SJCRH30 (cell line): ENCODE measurements at regions not wholly inside any gene's neighbourhood (a gene's known extent, or its start where the extent isn't known, plus 50 kb on each side); places are given as distances from the start of the nearest gene placed in this dataset.

Experiments used
- DNase-seq, 2 experiments: peaks; one replicate each; pipeline ENCODE4 v3.0.0-alpha.2; 2015 to 2020
- H3K27ac ChIP-seq: fragments of 250-450 bp; sonication (Bioruptor Pico); 2 replicates; pipeline ENCODE4 v1.5.1; 2020; ENCODE audit warnings: mild to moderate bottlenecking, moderate library complexity
- H3K27me3 ChIP-seq: fragments of 250-450 bp; sonication (Bioruptor Pico); 2 replicates; pipeline ENCODE4 v1.5.1; 2020; ENCODE audit warnings: mild to moderate bottlenecking, moderate library complexity
- H3K36me3 ChIP-seq: fragments of 250-450 bp; sonication (Bioruptor Pico); 2 replicates; pipeline ENCODE4 v1.5.1; 2020; ENCODE audit warnings: mild to moderate bottlenecking, moderate library complexity
- H3K4me1 ChIP-seq: fragments of 250-450 bp; sonication (Bioruptor Pico); 2 replicates; pipeline ENCODE4 v1.5.1; 2020; ENCODE audit warnings: mild to moderate bottlenecking, moderate library complexity
- H3K4me3 ChIP-seq: fragments of 250-450 bp; sonication (Bioruptor Pico); 2 replicates; pipeline ENCODE4 v1.5.1; 2020; ENCODE audit warnings: mild to moderate bottlenecking, moderate library complexity
- H3K9me3 ChIP-seq: fragments of 250-450 bp; sonication (Bioruptor Pico); replicated peaks from 2 replicates; pipeline ENCODE4 v1.5.1; 2020; ENCODE audit warnings: mild to moderate bottlenecking, moderate library complexity

GRCh38 chr3:147619921-147620560, 210.9 kb downstream of the ZIC1 start:
- Histone ChIP-seq H3K36me3 (no peaks in the 10 kb centered on the region), H3K4me1 (peaks cover 12% of the 10 kb centered on the region; the same call in 1 of the 2 replicates), H3K27ac (no peak overlapping the region), H3K27me3 (no peaks in the 10 kb centered on the region), H3K4me3 (no peak overlapping the region), H3K9me3 (no peaks in the 10 kb centered on the region)
- DNase-seq = peak in 1 of 2 experiments; percentile 25

GRCh38 chr3:147620906-147621305, 211.7 kb downstream of the ZIC1 start:
- no peaks in the 10 kb centered on the region for H3K36me3 ChIP-seq
- H3K4me1 ChIP-seq = 0 out of 2 replicates have a peak, but pooled peaks cover 8% of the 10 kb centered on the region
- no peak for DNase-seq
- no peak overlapping the region for H3K4me3 ChIP-seq
- H3K27ac ChIP-seq = no peak overlapping the region
- H3K9me3 ChIP-seq = no peaks in the 10 kb centered on the region
- no peaks in the 10 kb centered on the region for H3K27me3 ChIP-seq

DNA sequence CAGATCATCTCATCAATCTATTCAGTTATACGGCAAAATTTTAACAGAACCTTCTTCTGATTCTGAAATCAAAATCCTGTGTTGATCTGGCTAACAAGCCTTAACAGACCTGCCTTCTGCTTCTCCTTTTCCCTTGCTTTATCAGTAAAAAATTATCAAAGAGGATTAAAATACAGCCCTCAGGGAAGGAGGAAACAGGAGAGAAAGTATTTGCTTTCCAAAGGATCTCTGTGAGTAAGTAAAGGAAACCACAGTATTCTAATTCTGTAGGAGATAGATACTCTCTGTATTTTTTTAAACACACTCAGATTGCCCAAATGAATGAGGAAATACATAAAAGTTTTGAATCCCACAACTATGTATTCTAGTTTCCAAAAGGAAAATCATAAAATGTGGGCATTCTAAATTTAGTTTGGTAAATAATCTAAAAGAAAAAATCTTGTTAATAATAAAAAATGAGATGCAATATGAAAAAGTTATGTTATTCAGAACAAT, 221.8 kb downstream of the ZIC1 start:
- DNase-seq = no peak
- Histone ChIP-seq H3K4me1 (no peaks in the 10 kb centered on the region), H3K27ac (no peak overlapping the region), H3K27me3 (no peaks in the 10 kb centered on the region), H3K36me3 (no peaks in the 10 kb centered on the region), H3K4me3 (no peak overlapping the region), H3K9me3 (no peaks in the 10 kb centered on the region)

DNA sequence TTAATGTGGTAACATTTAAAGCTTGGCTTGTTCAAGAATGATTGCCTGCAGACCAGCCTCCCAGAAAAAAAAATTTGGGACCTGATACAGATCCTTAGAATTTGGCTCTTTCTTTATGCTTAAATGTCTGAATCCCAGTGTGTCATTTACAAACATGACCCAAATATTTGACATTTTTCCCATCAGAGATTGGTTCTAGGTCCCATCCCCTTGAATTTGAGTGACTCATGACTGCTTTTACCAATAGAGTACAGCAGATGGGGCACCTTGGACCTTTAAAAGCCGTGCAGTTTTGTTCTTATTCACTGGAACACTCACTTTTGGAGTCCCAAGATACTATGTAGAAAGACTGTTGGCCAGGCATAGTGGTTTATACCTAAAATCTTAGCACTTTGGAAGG, 231.6 kb downstream of the ZIC1 start:
- Histone ChIP-seq H3K36me3 (no peaks in the 10 kb centered on the region), H3K9me3 (no peaks in the 10 kb centered on the region; the same call in 1 of the 2 replicates), H3K27me3 (no peaks in the 10 kb centered on the region), H3K27ac (no peak overlapping the region), H3K4me1 (no peaks in the 10 kb centered on the region), H3K4me3 (no peak overlapping the region)
- no peak for DNase-seq

GRCh38 chr3:147645761-147646160, 236.6 kb downstream of the ZIC1 start:
- Histone ChIP-seq H3K4me3 (no peak overlapping the region), H3K27me3 (no peaks in the 10 kb centered on the region), H3K27ac (no peak overlapping the region), H3K4me1 (no peaks in the 10 kb centered on the region), H3K36me3 (no peaks in the 10 kb centered on the region), H3K9me3 (no peaks in the 10 kb centered on the region)
- peak in 1 of 2 experiments; percentile 16 for DNase-seq

DNA sequence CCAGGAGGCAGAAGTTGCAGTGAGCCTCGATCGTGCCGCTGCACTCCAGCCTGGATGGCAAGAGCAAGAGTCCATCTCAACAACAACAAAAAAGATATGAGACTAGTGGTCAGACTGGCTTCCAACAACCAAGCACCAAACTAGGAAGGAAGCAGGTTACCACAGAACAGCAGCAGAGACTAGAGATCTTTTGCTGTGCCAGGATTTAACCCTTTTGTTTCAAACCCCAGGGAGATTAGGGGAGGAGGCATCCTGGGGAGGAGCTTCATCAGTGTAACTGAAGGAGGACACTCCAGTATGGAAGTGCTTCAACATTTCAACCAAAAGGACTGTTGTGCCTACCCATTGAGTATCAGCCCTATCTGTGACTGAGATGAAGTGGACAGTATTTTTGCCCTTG, 240.3 kb downstream of the ZIC1 start:
- Histone ChIP-seq H3K4me3 (no peak overlapping the region), H3K36me3 (no peaks in the 10 kb centered on the region), H3K27ac (no peak overlapping the region), H3K27me3 (no peaks in the 10 kb centered on the region), H3K9me3 (no peaks in the 10 kb centered on the region), H3K4me1 (no peaks in the 10 kb centered on the region)
- DNase-seq = no peak

GRCh38 chr3:147651107-147651778, 242.1 kb downstream of the ZIC1 start:
- no peaks in the 10 kb centered on the region for H3K27me3 ChIP-seq
- H3K4me3 ChIP-seq = no peak overlapping the region
- peaks cover 14% of the 10 kb centered on the region for H3K4me1 ChIP-seq
- no peak overlapping the region for H3K27ac ChIP-seq
- no peaks in the 10 kb centered on the region for H3K36me3 ChIP-seq
- no peaks in the 10 kb centered on the region for H3K9me3 ChIP-seq
- no peak for DNase-seq

DNA sequence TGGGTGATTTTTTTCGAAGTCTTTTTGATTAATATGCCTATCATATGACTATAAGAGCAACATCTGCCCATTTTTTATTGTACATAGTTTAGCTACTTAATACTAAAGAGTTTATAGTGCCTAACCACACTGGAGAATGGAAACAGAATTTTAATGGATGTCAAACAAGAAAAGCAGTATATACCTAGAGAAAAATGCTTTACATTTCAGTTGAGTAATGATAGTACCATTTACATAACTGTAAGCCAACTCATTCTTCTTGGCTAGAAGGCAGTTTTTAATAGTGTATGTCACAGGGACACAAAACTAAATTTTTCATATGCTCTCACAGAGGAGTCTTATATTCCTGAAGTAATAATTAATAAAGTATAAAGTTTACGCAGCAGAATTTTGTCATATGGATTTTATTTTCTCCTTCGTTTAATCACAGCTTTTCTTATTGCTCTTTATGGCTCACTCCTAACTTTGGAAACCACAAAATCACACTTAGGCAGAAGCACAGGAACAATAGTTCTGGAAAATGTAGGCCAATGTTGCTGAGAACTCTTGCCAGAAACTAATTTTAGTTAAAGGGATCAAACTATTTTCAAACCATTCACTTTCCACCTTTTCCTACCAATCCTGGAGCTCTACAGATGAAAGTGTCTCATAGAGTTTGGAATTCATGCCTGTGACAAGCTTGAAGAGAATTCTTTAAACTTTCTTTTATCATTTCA, 243.6 kb downstream of the ZIC1 start:
- no peak overlapping the region for H3K4me3 ChIP-seq
- DNase-seq = no peak
- no peaks in the 10 kb centered on the region for H3K36me3 ChIP-seq
- H3K4me1 ChIP-seq = peaks cover 21% of the 10 kb centered on the region
- no peaks in the 10 kb centered on the region for H3K27me3 ChIP-seq
- H3K27ac ChIP-seq = no peak overlapping the region
- H3K9me3 ChIP-seq = no peaks in the 10 kb centered on the region

GRCh38 chr3:147653367-147653923, 244.3 kb downstream of the ZIC1 start:
- H3K4me3 ChIP-seq = no peak overlapping the region
- DNase-seq = no peak
- no peak overlapping the region for H3K27ac ChIP-seq
- peaks cover 21% of the 10 kb centered on the region for H3K4me1 ChIP-seq
- H3K27me3 ChIP-seq = no peaks in the 10 kb centered on the region
- H3K36me3 ChIP-seq = no peaks in the 10 kb centered on the region
- no peaks in the 10 kb centered on the region for H3K9me3 ChIP-seq

DNA sequence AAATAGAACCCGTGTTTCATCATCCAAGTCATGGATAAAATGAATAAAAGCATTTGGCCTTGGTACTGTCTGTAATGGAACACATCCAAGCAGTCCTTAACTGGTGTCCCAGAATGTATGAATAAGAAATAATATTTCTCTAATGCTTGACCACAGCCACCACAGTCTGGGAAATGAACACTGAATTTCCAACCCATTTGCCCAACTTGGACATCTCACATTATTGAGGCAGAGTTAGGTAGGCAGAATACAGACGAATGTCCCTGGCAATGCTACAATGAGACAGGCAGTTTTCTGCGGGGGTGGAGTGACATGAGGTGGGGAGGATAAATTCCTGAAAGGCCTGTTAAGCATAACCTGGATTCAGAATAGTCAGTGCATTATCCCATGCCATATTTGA, 245.7 kb downstream of the ZIC1 start:
- Histone ChIP-seq H3K27me3 (no peaks in the 10 kb centered on the region), H3K36me3 (no peaks in the 10 kb centered on the region), H3K9me3 (no peaks in the 10 kb centered on the region), H3K27ac (peak overlapping the region; percentile 57), H3K4me3 (no peak overlapping the region), H3K4me1 (peaks cover 21% of the 10 kb centered on the region)
- DNase-seq = peak; percentile 16 to 30

DNA sequence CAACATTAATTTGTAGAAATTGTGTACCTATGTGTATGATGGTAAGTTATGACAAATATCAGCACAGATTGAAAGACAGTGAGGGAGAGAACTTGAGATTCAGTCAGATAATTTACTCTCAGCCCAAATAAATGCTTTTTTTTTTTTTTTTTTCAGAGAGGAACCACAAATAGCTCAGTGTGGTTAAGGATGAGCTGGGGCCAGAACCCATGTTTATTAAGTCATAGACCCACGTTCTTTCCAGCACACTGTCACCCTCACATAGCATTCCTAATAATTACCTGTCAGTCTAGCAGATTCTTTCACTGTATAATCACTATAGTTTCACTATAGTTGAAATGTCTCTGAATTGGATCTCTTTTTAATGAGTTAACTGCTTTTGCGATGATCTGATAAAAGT, 246.1 kb downstream of the ZIC1 start:
- Histone ChIP-seq H3K4me1 (peaks cover 21% of the 10 kb centered on the region), H3K4me3 (no peak overlapping the region), H3K27me3 (no peaks in the 10 kb centered on the region), H3K27ac (peak overlapping the region; percentile 57), H3K9me3 (no peaks in the 10 kb centered on the region), H3K36me3 (no peaks in the 10 kb centered on the region)
- peak; percentile 18 to 37 for DNase-seq

- peaks cover 21% of the 10 kb centered on the region for H3K4me1 ChIP-seq
- H3K27me3 ChIP-seq = no peaks in the 10 kb centered on the region
- peak; percentile 39 to 57 for DNase-seq
- no peaks in the 10 kb centered on the region for H3K9me3 ChIP-seq
- no peaks in the 10 kb centered on the region for H3K36me3 ChIP-seq
- no peak overlapping the region for H3K4me3 ChIP-seq
- peak overlapping the region; percentile 57 for H3K27ac ChIP-seq
Observed at GRCh38 chr3:147656023-147656422, 246.9 kb downstream of the ZIC1 start.

GRCh38 chr3:147661916-147662315, 252.8 kb downstream of the ZIC1 start:
- no peaks in the 10 kb centered on the region for H3K36me3 ChIP-seq
- no peaks in the 10 kb centered on the region for H3K27me3 ChIP-seq
- H3K27ac ChIP-seq = no peak overlapping the region
- no peak overlapping the region for H3K4me3 ChIP-seq
- peaks cover 3% of the 10 kb centered on the region for H3K4me1 ChIP-seq
- DNase-seq = peak in 1 of 2 experiments; percentile 37
- no peaks in the 10 kb centered on the region for H3K9me3 ChIP-seq

DNA sequence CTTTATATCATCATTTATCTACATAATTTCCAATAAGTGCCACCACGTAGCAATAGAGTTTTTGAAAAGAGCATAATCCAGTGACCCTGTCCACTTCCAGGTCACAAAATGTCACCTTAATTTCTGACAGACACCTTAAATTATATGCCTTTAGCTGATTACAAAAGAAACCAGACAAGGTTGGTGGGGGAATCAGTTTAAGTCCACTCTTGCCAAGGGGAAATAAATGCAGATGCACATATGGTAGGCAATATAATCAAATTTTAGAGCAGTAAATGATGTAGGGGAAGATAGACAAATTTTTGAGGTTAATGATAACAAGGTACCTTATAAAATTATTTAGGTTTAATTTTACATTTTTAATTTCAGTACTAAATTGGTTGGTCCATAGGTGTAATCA, 253.5 kb downstream of the ZIC1 start:
- H3K27me3 ChIP-seq = no peaks in the 10 kb centered on the region
- H3K9me3 ChIP-seq = no peaks in the 10 kb centered on the region
- peaks cover 2% of the 10 kb centered on the region; the same call in 1 of the 2 replicates for H3K4me1 ChIP-seq
- DNase-seq = no peak
- no peak overlapping the region for H3K4me3 ChIP-seq
- no peaks in the 10 kb centered on the region for H3K36me3 ChIP-seq
- no peak overlapping the region for H3K27ac ChIP-seq

GRCh38 chr3:147669077-147669476, 259.9 kb downstream of the ZIC1 start:
- Histone ChIP-seq H3K27me3 (no peaks in the 10 kb centered on the region), H3K9me3 (no peaks in the 10 kb centered on the region), H3K4me1 (peaks cover 10% of the 10 kb centered on the region), H3K4me3 (no peak overlapping the region), H3K27ac (peak overlapping the region; percentile 29), H3K36me3 (no peaks in the 10 kb centered on the region)
- DNase-seq = peak; percentile 42 to 66
